HG03575 (cell line): ENCODE measurements at regions not wholly inside any gene's neighbourhood (a gene's known extent, or its start where the extent isn't known, plus 50 kb on each side); places are given as distances from the start of the nearest gene placed in this dataset.
A peak's percentile ranks its signal among the peaks of the same experiment; 100 is the strongest.
"Not testable (repeated sequence)": the region's sequence is repeated elsewhere in the genome, so short reads cannot be mapped to it uniquely, and the experiment has no call there.

ENCODE experiments used
- ATAC-seq: cut with Tn5 transposase; IDR thresholded peaks from one replicate; pipeline ENCODE4 v1.9.1; 2021; ENCODE audit not compliant: unreplicated experiment, insufficient number of reproducible peaks, low FRiP score; ENCODE audit errors: extremely low read depth

DNA sequence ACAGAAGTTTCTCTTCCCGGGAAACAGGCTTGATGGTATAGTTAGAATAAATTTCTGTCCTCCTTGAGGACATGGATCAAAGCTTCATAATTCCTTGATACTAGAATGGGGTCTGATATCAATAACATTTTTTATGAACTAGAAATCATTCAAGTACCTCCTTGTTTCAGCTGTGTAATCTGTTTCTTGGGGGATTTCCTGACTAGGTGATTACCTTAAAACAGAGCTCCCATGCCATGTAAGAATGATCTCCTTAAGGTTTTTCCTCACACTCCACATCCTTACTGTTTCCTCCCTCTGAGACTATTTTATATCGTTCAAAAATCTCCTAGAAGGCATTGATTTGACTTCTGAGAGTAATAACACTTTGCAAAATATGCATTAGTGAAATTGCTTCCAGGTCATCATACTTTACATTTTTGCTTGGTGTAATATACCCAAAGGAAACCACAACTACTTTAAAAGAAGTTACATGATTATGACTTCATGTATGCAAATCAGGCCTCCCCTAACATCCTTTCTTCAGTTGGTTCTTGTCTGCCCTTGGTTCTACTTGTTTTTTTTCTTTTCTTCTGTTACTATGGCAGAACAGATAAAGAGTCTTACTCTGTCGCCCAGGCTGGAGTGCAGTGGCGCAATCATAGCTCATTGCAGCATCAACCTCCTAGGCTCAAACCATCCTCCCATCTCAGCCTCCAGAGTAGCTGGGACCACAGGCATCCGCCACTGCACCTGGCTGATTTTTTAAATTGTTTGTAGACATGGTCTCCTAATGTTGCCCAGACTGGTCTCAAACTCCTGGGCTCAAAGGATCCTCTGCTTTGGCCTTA is 388.8 kb downstream of the ZFHX3 start:
- ATAC-seq: no peak

DNA sequence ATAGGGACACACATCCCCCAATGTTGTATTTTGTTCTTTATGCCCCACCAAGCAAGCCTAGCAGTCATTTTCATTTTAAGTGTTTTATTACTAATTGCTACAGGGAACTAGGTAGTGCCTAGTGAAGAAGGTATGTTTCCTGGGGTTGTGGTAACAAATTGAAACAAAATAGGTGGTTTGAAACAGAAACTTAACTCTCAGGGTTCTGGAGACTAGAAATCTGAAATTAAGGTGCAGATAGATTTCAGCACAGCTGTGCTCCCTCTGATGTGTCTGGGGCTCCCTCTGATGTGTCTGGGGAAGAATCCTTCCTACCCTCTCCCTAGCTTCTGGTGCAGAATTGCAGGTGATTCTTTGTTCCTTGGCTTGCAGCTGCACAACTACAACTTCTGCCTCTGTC is 390.1 kb downstream of the ZFHX3 start:
- ATAC-seq: peak; percentile 84

DNA sequence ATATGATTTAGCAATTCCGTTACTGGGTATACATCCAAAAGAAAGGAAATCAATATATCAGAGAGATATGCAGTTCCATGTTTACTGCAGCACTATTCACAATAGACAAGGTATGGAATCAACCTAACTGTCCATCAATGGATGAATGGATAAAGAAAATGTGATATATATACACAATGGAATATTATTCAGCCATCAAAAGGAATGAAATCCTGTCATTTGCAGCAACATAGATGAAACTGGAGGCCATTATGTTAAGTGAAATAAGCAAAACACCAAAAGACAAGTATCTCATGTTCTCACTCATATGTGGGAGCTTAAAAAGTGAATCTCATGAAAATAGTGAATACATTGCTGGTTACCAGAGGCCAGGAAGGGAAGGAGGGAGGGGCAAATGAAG is 390.8 kb downstream of the ZFHX3 start:
- no peak for ATAC-seq

DNA sequence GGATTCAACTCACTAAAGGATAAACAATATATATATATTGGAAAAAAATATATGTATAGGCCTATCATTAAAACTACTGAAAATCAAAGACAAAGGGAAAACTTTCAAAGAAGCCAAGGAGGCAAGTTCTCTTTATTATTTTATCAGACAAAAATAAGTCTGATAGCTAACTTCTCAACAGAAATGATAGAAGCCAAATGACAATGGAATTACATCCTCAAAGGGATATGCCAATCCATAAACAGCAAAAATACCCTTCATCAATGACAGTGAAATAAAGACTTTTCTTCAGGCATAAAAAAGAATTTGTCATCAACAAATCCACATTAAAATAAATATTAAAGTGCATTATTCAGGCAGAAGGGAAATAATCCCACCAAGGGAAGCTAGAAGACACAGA is 393.4 kb downstream of the ZFHX3 start:
- no peak for ATAC-seq

DNA sequence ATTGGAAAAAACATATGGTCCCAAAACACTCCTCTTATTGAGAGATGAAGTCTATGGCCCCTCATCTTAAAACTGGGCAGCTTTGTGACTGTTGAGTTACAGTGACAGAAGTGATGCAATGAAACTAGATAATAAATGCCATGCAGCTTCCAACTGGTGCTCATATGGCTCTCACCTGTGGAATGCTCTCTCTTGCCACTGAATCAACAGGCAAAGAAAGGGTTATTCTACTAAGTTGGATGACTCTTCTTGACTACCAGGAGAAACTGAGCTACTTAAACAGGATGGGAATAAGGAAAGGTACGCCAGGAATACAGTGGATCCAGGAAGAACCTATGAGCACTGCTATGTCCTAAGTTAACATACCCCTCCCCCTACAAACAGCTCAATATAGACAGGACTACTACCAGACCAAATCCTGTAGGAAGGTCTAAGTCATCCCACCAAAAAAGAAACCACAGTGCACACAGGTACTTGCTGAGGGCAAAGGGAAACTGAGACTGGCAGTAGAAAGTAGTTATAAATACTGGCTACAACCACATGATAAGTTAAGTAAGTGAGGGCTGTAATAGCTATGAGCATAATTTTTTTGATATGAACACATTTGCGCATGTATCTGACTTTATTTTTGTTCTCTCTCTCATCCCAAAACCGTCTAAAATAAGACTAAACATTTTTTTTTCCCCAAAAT is 398.5 kb downstream of the ZFHX3 start:
- no peak for ATAC-seq

DNA sequence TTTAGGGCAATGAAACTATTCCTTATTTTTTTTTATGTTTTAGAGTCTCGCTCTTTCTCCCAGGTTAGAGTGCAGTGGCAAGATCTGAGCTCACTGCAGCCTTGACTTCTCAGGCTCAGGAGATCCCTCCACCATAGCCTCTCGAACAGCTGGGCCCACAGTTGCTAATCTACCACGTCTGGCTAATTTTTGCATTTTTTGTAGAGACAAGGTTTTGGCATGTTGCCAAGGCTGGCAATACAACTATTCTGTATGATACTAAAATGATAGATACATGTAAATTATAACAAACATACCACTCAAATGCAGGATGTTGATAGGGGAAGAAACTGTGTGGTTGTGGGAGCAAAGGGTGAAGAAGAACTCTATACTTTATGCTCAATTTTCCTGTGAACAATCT is 401.3 kb downstream of the ZFHX3 start:
- no peak for ATAC-seq

DNA sequence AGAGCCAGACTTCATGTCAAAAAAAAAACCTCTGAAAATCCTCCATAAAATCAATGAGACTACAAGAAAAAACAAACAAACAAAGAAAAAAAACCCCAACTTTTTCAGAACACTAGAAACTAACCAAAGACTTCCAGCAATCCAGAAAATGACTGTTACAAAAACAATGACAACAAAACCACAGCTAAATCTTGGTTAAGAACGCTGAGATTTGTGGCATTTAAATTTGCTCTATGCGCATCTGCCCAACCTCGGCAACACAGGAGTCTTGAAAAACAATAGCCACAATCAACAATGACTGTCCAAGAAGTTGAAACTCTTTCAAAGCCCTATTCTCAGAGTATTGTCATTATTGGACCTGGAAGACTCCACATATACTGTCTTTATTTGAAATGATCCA is 402.4 kb downstream of the ZFHX3 start:
- ATAC-seq: no peak

DNA sequence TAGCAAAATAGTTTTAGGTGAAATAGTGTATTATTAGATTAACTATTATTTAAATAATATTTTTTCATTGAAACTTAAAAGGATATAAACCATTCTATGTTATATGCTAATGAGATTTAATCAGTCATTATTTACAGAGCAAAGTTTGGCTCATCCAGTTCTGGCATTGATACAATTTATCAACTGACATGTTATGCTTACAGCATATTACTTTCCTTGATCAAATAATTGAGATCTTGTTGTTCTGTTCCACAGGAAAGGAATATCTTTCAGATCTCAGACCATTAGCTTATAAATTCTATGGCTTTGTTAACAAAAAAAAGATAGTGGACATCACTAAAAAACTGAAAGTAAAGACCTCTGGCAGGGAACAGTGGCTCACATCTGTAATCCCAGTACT is 403.0 kb downstream of the ZFHX3 start:
- no peak for ATAC-seq

DNA sequence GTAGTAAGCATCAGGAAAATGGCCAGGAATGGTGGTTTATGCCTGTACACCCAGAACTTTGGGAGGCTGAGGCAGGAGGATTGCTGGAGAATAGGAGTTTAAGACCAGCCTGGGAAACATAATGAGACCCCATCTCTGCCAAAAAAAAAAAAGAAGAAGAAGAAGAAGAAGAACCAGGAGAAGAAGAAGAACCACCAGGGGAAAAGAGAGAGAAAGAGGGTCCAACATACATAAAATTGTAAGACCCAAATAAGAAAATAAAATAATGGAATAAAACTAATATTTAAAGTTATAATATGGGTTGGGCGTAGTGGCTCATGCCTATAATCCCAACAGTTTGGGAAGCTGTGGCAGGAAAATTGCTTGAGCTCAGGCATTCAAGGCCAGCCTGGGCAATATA is 408.4 kb downstream of the ZFHX3 start:
- no peak for ATAC-seq

DNA sequence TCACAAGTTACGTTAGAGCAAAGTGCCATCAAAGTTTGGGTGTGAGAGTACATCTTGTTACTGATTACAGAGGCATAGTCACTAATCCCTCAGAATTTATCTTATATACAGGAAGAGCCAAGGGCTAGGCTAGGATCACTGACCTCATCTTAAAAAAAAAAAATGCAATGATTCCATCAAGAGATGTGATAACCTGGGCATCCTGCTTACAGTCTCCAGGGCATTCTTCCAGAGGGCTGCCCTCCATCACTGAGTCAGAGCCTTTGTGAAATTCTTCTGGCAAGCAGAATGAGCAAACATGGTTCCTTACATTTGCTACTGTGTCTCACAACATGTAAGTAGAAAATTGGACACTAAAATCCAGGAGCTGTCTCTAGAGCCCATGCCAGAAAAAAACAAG is 410.6 kb downstream of the ZFHX3 start:
- ATAC-seq: no peak

DNA sequence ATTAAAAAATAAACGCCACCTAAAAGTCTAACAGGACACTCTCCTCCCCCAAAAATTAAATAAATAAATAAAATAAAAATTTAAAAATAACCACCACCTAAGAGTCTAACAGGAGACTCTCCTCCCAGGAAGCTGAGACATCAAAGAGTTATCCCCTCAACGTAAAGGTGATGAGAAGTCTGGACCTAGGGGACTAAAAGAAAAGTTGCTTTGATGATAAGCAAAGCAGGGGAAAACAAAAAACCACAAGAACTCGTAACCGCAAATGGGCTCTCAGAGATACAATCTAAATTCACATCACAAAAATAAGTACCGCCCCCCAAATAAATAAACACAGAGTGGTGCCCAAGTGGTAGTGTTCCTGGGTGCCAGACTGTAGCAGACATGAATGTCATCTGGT is 412.2 kb downstream of the ZFHX3 start:
- no peak for ATAC-seq

DNA sequence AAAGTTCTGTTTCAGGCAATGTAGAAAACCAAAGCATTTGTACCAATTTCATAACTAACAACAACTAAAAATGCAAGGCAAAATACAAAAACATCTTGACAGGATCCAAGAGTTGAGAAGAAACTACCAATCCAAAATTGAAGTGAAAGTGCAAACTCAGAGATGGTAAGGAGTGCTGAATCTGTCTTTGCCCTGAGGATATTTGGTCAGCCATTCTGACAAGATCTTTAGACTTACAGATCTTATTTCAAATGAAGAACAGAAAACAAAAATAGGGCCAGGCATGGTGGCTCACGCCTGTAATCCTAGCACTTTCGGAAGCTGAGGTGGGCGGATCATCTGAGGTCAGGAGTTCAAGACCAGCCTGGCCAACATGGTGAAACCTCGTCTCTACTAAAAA is 412.8 kb downstream of the ZFHX3 start:
- no peak for ATAC-seq

DNA sequence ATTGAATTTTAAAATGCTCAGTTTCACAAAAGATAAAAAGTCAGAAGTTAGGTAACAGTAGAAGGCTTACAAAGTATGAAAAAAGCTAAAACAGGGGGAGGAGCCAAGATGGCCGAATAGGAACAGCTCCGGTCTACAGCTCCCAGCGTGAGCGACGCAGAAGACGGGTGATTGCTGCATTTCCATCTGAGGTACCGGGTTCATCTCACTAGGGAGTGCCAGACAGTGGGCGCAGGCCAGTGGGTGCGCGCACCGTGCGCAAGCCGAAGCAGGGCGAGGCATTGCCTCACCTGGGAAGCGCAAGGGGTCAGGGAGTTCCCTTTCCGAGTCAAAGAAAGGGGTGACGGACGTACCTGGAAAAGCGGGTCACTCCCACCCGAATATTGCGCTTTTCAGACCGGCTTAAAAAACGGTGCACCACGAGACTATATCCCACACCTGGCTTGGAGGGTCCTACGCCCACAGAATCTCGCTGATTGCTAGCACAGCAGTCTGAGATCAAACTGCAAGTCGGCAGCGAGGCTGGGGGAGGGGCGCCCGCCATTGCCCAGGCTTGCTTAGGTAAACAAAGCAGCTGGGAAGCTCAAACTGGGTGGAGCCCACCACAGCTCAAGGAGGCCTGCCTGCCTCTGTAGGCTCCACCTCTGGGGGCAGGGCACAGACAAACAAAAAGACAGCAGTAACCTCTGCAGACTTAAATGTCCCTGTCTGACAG is 420.6 kb downstream of the ZFHX3 start:
- not testable (repeated sequence) for ATAC-seq

DNA sequence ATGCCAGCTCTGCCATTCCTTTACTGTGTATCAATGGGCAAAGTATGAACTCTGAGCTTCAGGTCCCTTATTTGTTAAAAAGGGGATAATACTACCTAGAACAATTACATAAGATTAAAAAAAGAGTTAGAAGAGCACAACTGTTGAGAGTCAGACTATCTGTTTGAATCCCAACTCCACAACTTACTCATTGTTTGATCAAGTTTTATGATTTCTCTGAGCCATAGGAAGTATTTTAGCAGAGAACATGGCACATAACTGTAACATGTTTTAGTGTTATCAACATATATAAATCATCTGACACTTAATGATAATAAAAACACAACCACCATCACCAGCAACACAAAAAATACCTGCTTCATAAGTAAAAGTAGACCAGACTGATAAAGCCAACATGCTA is 421.3 kb downstream of the ZFHX3 start:
- ATAC-seq: no peak

DNA sequence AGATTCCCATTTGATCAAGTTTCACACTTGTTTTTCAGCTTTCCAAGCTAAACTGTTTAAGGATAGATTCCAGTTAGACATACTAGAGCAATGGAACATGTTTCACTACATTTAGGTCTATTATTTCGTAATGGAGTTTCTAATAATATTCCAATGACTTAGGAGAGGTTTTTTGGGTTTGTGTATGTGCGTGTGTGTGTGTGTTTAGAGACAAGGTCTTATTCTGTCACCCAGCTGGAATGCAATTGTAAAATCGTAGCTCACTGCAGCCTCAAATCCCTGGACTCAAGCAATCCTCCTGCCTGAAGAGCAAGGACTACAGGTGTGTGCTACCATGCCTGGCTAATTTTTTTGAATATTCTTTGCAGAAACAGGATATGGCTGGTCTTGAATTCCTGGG is 426.3 kb downstream of the ZFHX3 start:
- ATAC-seq: no peak

DNA sequence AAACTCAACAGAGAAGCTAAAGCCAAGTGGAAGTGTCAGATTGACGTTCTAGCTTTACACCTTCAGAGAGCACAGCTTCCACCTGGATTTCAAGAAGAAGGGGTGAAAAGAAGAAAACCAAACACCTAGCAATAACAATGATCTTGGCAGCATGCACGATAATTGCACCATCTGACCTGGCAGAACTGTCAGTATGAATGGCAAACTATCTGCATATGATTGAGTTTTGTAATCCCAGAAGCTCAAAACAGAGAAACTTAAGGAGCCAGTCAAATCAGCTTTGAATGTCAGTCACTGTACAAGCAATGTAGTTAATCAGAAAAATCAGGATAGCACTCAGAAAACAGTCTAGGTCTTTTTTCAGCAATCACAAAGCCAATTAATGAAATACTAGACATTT is 427.1 kb downstream of the ZFHX3 start:
- no peak for ATAC-seq

DNA sequence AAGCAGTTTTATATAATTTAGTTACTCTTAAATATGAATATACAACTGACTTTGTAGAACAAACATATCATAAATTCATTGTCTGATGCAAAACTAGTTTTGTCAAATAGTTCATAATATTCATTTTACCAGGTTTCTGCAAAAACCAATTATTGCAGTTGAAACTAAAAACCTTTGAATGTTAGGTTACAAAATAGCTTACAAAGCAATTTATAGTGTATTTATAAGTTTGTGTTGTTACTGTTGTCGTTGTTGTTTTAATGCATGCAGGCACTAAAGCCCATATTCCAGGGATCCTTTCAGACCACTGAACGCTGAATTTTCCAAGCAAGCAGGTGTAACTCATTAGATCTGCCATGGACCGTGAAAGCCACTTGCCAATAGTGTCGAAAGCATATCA is 427.6 kb downstream of the ZFHX3 start:
- no peak for ATAC-seq

DNA sequence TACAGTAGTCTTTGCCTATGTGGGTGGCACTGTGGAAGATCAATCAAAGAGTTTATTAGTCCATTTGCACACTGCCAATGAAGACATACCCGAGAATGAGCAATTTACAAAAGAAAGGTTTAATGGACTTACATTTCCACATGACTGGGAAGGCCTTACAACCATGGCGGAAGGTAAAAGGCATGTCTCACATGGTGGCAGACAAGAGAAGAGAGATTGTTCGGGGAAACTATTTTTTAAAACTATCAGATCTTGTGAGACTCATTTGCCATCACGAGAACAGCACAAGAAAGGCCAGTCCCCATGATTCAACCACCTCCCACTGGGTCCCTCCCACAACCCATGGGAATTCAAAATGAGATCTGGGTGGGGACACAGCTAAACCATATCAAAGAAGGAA is 432.1 kb downstream of the ZFHX3 start:
- no peak for ATAC-seq

DNA sequence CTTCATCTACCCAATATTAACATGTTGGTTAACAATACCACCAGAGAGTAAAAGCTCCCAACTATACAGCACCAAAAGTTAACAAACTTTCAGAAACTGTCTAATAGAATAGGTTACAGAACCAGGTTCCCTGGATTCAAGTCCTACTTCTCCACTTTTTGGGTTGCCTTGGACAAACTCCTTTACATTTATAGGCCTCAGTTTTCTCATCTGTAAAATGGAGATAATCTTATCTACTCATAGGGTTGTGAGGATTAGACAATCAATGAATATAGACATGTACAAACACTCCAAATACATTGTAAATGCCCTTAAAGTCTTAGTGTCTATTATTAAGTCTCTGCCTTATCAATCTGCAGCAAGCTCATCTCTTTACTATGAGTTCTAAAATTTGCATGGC is 435.2 kb downstream of the ZFHX3 start:
- no peak for ATAC-seq

DNA sequence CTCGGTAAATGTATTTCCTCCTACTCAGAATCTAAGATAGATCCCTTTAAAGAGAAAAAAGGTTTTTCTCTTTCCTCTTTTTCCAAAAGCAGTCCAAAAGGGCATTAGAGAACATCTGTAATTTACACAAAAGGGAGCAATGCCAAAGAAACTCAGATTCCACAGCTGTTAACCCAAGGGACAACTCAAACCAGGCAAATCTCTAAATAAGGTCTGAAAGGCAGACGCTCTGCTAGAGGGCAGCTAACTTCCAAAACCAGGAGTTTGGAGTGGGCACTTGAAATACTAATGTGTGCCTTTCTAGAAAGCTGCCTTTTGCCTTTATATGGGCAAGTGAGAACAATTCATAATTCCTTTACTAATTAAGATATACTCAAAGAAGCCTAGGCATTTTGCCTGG is 435.7 kb downstream of the ZFHX3 start:
- ATAC-seq: no peak
